Bronchial epithelial cell (primary cell): ENCODE measurements at regions not wholly inside any gene's neighbourhood (a gene's known extent, or its start where the extent isn't known, plus 50 kb on each side); places are given as distances from the start of the nearest gene placed in this dataset.
A peak's percentile ranks its signal among the peaks of the same experiment; 100 is the strongest.
"Not testable (repeated sequence)": the region's sequence is repeated elsewhere in the genome, so short reads cannot be mapped to it uniquely, and the experiment has no call there.

Experiments
- DNase-seq: peaks from one replicate; pipeline ENCODE4 v3.0.0-alpha.2; 2010; ENCODE audit warnings: low read depth
- FAIRE-seq: peaks from 2 replicates; lab custom pipeline; 2011; peaks lifted over from hg19 to GRCh38; lab: Jason Lieb, UNC
- H3K27me3 ChIP-seq: 2 replicates; pipeline ENCODE4 v1.5.1; 2011; ENCODE audit warnings: low read length; ENCODE audit not compliant: control insufficient read depth, insufficient read depth
- H3K36me3 ChIP-seq: 2 replicates; pipeline ENCODE4 v1.5.1; 2011; ENCODE audit warnings: low read length; ENCODE audit not compliant: control insufficient read depth, insufficient read depth
- H3K4me3 ChIP-seq: 2 replicates; pipeline ENCODE4 v1.5.1; 2011; ENCODE audit warnings: mild to moderate bottlenecking, low read depth, low read length, control low read depth
- TF ChIP-seq, protein P1 (sequence below): IDR thresholded peaks from 2 replicates; pipeline ENCODE4 v1.5.1; 2011; ENCODE audit warnings: mild to moderate bottlenecking, moderate library complexity, low read length, control low read depth, inconsistent platforms; ENCODE audit not compliant: insufficient read depth, severe bottlenecking

DNA sequence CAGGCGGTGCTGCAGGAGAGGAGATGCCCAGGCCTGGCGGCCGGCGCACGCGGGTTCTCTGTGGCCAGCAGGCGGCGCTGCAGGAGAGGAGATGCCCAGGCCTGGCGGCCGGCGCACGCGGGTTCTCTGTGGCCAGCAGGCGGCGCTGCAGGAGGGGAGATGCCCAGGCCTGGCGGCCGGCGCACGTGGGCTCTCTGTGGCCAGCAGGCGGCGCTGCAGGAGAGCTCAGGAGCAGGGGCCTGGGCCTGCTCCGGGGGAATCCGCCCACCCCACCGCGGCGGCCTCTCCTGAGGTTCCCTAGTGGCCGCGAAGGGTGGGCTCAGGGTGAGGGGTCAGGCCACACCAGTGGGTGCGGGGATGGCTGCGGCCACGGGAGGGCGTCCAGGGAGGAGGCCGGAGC, 75.9 kb downstream of the OR4F16 start:
- not testable (repeated sequence) for H3K4me3 ChIP-seq, H3K27me3 ChIP-seq, DNase-seq, H3K36me3 ChIP-seq, FAIRE-seq

DNA sequence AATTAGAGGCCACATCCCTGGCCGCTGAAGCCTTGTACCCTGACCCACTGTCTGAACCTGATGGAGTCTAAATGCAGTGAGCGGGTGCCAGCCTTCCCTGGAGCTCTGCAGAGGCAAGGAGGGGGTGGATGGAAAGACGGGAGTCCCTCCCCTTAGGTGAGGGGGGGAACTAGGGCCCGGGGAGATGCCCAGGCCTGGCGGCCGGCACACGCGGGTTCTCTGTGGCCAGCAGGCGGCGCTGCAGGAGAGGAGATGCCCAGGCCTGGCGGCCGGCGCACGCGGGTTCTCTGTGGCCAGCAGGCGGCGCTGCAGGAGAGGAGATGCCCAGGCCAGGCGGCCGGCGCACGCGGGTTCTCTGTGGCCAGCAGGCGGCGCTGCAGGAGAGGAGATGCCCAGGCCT, 77.3 kb downstream of the OR4F16 start:
- not testable (repeated sequence) for FAIRE-seq, H3K27me3 ChIP-seq, H3K4me3 ChIP-seq, H3K36me3 ChIP-seq, DNase-seq

DNA sequence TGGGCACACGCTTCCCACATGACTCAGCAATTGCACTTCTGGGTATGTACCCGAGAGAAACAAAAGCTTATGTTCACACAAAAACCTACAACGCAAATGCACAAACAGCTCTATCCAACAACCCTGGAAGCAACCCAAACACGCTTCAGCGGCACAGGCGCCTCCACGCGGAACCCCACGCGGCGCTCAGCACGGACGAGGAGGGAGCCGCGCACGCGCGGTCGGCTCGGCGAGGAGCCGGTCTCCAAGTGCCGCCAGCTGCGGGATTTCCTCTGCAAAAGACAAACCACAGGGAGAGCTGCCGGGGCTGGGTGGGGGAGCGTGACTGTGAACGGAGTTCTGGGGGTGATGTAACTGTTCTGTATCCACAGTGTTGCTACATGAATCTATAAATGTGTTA, 81.2 kb downstream of the OR4F16 start:
- H3K4me3 ChIP-seq, H3K27me3 ChIP-seq, H3K36me3 ChIP-seq, FAIRE-seq, DNase-seq: not testable (repeated sequence)

DNA sequence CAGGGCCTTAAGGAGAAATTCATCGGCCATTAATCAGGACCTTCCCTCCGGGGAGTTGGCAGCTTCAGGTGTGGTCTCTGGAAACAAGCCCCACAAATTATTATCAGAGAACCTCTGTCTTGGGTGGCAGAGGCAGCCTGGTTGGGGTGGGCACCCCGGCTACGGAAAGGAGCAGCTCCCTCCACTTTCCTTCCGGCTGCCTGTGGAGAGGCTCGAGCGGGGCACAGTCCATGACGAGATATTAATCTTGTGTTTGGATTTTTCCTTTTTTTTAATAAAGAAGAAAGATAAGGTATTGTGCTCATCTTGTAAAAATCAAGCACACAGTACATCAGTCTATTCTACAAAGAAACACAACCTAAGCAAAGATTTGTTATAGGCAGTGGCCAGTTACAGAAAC, 98.2 kb downstream of the OR4F16 start:
- not testable (repeated sequence) for H3K4me3 ChIP-seq, FAIRE-seq, H3K27me3 ChIP-seq, H3K36me3 ChIP-seq, DNase-seq

DNA sequence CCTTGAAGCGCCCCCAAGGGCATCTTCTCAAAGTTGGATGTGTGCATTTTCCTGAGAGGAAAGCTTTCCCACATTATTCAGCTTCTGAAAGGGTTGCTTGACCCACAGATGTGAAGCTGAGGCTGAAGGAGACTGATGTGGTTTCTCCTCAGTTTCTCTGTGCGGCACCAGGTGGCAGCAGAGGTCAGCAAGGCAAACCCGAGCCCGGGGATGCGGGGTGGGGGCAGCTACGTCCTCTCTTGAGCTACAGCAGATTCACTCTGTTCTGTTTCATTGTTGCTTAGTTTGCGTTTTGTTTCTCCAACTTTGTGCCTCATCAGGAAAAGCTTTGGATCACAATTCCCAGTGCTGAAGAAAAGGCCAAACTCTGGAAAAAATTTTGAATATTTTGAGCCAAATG, 100.5 kb downstream of the OR4F16 start:
- not testable (repeated sequence) for H3K4me3 ChIP-seq, H3K27me3 ChIP-seq, FAIRE-seq, H3K36me3 ChIP-seq, DNase-seq
- TF ChIP-seq, protein P1, sequence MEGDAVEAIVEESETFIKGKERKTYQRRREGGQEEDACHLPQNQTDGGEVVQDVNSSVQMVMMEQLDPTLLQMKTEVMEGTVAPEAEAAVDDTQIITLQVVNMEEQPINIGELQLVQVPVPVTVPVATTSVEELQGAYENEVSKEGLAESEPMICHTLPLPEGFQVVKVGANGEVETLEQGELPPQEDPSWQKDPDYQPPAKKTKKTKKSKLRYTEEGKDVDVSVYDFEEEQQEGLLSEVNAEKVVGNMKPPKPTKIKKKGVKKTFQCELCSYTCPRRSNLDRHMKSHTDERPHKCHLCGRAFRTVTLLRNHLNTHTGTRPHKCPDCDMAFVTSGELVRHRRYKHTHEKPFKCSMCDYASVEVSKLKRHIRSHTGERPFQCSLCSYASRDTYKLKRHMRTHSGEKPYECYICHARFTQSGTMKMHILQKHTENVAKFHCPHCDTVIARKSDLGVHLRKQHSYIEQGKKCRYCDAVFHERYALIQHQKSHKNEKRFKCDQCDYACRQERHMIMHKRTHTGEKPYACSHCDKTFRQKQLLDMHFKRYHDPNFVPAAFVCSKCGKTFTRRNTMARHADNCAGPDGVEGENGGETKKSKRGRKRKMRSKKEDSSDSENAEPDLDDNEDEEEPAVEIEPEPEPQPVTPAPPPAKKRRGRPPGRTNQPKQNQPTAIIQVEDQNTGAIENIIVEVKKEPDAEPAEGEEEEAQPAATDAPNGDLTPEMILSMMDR, result peak; percentile 32
